Suprapubic skin (tissue), 4 donors: ENCODE measurements at regions not wholly inside any gene's neighbourhood (a gene's known extent, or its start where the extent isn't known, plus 50 kb on each side); places are given as distances from the start of the nearest gene placed in this dataset.

ENCODE experiments used
- DNase-seq, 2 donors: peaks; one replicate each; pipeline ENCODE4 v3.0.0-alpha.2; 2019; ENCODE audit warnings: low spot score in 2 of 2
- H3K27ac ChIP-seq: fragments of 200-600 bp; sonication (generic); one replicate; pipeline ENCODE4 v1.5.1; 2019
- H3K27me3 ChIP-seq: fragments of 200-600 bp; sonication (generic); one replicate; pipeline ENCODE4 v1.5.1; 2019
- H3K36me3 ChIP-seq: fragments of 200-600 bp; sonication (generic); one replicate; pipeline ENCODE4 v1.5.1; 2019
- H3K4me1 ChIP-seq: fragments of 200-600 bp; sonication (generic); one replicate; pipeline ENCODE4 v1.5.1; 2019
- H3K4me3 ChIP-seq: fragments of 200-600 bp; sonication (generic); one replicate; pipeline ENCODE4 v1.5.1; 2019; ENCODE audit warnings: mild to moderate bottlenecking
- H3K9me3 ChIP-seq: fragments of 200-600 bp; sonication (generic); one replicate; pipeline ENCODE4 v1.5.1; 2019
- CTCF ChIP-seq, 2 donors: fragments of 200-600 bp in 1 of 2; fragments of 450-650 bp in 1 of 2; sonication (generic) in 1 of 2; IDR thresholded peaks; one replicate each; pipeline ENCODE4 v1.5.1; 2016 to 2019; ENCODE audit warnings: antibody characterized with exemption in 2 of 2, mild to moderate bottlenecking in 1 of 2, moderate library complexity in 1 of 2
- EP300 ChIP-seq: sonication (generic); formaldehyde crosslinking; IDR thresholded peaks from one replicate; pipeline ENCODE4 v1.6.1; 2017; ENCODE audit warnings: antibody characterized with exemption
- POLR2A ChIP-seq, 2 donors: fragments of 450-650 bp; IDR thresholded peaks; one replicate each; pipeline ENCODE4 v1.6.1; 2017; ENCODE audit warnings: antibody characterized with exemption in 2 of 2, mild to moderate bottlenecking in 2 of 2, moderate library complexity in 2 of 2
- POLR2AphosphoS5 ChIP-seq, 3 donors: sonication (generic); formaldehyde crosslinking; IDR thresholded peaks; one replicate each; pipeline ENCODE4 v1.6.1; 2017; ENCODE audit warnings: antibody characterized with exemption in 3 of 3
- WGBS: methylation state at CpG from one replicate; pipeline ENCODE4 v1.1.5; 2018; 5-methylcytosine and 5-hydroxymethylcytosine counted together

- H3K27ac ChIP-seq, result no peak overlapping the region
- WGBS, result 82% methylated on average over 2 of the region's 2 CpGs
- no peaks in the 10 kb centered on the region for H3K27me3 ChIP-seq
- H3K4me1 ChIP-seq, result no peaks in the 10 kb centered on the region
- no peak overlapping the region for H3K4me3 ChIP-seq
- TF ChIP-seq EP300 (no peak), CTCF (IDR thresholded peaks at IDR 0.05) (no peak), POLR2A (IDR thresholded peaks at IDR 0.05) (no peak), POLR2AphosphoS5 (IDR thresholded peaks at IDR 0.05) (no peak)
- H3K36me3 ChIP-seq, result no peaks in the 10 kb centered on the region
- no peaks in the 10 kb centered on the region for H3K9me3 ChIP-seq
- DNase-seq, result no peak
Observed at GRCh38 chr5:41574391-41574790, 64.0 kb upstream of the PLCXD3 start.
